Adrenal gland (tissue), 5 donors: ENCODE measurements at regions not wholly inside any gene's neighbourhood (a gene's known extent, or its start where the extent isn't known, plus 50 kb on each side); places are given as distances from the start of the nearest gene placed in this dataset.

Experiments used
- CTCF ChIP-seq, 6 experiments: fragments of 450-650 bp in 4 of 6; fragments of 200-600 bp in 2 of 6; sonication (generic) in 1 of 6; IDR thresholded peaks; 1 replicate in 5 of 6; 2 replicates in 1 of 6; pipeline versions ENCODE4 v1.5.1 to v1.8.0; 2016 to 2021; ENCODE audit warnings: antibody characterized with exemption in 6 of 6, mild to moderate bottlenecking in 2 of 6, moderate library complexity in 1 of 6
- POLR2A ChIP-seq, 2 donors: fragments of 450-650 bp; IDR thresholded peaks; one replicate each; pipeline ENCODE4 v1.6.1; 2017; ENCODE audit warnings: antibody characterized with exemption in 2 of 2, mild to moderate bottlenecking in 2 of 2, moderate library complexity in 1 of 2
- donor health status: DM: no; HTN: no; CAD: no.

GRCh38 chr13:68257111-68257842, 1027.1 kb upstream of the PCDH9 start:
- no peak for TF ChIP-seq POLR2A (IDR thresholded peaks at IDR 0.05)
- TF ChIP-seq CTCF (IDR thresholded peaks at IDR 0.05) = no peak
